Stimulated activated CD8-positive, alpha-beta memory T cell treated with anti-CD3 and anti-CD28 coated beads, Interleukin-12 subunit alpha, Interleukin-12 subunit beta, amount 100 ng/mL, for 4 hours (primary cell): ENCODE measurements at regions not wholly inside any gene's neighbourhood (a gene's known extent, or its start where the extent isn't known, plus 50 kb on each side); places are given as distances from the start of the nearest gene placed in this dataset.

ENCODE experiments used
- DNase-seq: peaks from one replicate; pipeline ENCODE4 v3.0.0-alpha.2; 2020; ENCODE audit warnings: low read depth

DNA sequence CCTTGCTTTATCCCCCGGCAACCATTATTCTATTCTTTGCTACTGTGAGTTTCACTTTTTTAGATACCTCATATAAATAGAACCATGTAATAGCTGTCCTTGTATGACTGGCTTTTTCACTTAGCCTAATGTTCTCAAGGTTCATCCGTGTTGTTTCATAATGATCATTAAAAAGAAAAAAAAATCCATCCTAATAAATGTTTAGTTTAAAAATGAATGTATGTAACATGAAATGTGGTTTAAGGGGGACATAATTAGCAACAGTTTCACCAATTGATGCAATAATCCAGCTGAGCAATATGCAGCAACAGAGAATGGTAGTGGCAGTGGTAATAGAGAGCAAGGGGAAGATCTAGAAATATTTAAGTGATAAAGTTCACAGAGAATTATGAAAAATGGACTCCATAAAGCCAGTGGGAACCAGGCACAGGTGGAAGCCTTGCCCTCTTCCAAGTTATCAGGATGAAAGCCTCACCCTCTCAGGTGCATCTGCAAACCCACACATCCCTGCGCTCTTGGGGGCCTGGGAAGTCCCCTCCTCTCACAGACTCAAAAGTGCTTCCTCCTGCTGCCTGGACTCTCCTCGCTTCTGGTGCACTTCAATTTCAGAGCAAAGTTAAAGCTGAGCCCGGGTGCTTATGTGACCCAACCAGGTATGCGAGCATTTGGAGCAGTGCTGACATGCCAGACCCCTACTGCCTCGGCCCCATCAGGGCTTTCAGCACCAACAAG lies 1403.3 kb upstream of the SLC39A10 start:
- no peak for DNase-seq

DNA sequence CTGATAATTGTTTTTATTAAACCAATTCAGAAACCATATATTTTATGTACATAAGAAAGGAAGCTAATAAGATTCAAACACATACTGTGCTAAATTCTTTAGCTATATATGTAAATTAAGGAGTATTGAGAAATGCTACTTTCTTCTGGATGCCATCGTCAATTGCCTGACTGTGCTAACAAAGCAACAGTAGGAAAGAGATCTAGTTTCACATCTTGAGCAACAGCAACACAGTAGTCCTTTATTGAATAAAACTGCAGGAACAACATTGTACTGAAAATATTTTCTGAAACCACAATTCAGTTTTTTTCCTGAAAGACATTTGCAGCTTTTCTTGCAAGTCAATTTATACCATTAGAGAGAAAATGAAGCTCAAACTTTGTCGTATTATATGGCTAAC lies 1404.9 kb upstream of the SLC39A10 start:
- DNase-seq, result no peak

DNA sequence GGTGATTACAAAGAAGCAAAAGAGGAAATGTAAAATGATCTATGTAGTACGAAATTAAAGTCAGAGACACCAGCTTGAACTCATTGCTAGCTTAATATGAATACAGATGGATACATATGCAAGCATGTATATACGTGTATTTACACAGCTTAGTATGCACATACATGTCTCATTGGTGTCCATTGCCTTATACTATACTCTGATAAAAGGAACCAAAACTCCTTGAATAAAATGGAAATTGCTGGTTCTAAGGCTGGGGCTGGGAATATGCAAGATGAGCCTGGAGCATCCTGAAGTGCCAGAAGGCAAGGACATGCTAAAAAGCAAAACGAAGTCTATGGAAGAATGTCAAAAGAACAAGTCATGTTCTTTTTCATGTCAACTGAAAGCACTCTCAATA lies 1424.4 kb upstream of the SLC39A10 start:
- DNase-seq, result no peak

DNA sequence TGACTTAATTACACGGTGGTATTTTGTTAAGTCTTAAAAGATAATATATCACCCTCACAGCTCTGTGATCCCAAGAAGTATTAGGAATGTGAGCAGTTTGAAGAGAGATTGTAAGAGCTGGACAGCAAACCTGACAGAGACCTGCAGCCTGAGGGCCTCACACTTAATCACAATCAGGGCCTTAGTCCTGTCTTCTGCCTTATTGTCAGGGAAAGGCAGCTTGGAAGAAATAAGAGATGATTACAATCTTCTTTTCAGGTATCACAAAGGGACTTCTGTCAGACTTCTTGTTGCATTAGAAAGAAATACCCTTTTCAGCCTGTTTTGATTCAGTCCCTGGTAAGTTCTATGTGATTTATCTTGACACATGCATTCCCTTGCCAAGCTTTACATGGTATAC lies 1433.8 kb upstream of the SLC39A10 start:
- no peak for DNase-seq

DNA sequence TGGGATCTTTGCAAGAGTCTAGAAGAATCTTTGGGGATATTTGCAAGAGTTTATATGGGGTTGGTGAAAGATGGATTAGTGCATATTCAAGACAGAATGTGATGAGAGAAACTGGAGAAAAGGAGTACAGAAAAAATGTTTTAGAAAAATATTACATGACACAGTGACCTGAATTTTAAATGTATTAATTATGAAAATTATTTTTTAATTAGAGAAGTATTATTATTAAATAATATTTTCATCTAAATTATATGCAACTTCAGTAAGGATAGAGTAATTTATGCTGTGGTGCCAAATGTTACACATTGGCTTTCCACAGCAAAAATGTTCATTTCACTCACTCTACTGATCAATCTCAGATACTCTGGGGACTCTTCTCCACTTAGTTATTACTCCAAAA lies 1442.8 kb upstream of the SLC39A10 start:
- DNase-seq, result no peak

DNA sequence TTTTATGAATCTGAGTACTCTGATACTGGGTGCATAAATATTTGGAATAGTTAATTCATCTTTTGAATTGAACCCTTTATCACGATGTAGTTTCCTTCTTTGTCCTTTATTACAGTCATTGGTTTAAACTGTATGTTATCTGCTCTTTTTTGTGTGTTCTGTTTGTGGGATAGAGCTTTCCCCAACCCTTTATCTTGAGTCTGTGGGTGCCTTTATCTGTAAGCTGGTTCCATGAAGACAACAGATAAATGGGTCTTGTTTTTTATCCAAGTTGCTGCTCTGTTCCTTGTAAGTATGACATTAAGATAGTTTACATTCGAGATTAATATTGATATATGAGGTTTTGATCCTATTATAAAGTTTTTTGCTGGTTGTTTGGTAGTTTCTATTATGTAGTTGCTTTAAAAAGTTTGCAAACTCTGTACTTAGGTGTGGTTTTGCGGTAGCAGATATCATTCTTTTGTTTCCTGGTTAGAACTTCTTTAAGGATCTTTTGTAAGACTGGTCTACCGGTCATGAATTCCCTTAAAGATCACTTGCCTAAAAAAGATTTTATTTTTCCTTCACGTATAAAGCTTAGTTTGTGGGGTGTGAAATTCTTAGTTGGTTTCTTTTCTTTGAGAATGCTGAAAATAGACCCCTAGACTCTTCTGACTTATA lies 1451.3 kb upstream of the SLC39A10 start:
- no peak for DNase-seq

DNA sequence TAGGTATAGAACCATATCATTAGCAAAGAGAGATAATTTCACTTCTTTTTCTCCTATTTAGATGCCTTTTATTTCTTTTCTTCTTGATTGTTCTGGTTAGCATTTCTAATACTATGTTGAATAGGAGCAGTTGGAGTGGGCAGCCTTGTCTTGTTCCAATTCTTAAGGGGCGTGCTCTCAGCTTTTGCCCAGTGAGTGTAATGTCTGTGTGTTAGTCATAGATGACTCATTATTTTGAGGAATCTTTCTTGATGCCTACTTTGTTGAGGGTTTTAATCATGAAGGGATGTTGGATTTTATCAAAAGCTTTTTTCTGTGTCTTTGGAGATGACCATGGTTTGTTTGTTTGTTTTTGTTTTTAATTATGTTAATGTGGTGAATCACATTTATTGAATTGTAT lies 1453.1 kb upstream of the SLC39A10 start:
- DNase-seq, result no peak

DNA sequence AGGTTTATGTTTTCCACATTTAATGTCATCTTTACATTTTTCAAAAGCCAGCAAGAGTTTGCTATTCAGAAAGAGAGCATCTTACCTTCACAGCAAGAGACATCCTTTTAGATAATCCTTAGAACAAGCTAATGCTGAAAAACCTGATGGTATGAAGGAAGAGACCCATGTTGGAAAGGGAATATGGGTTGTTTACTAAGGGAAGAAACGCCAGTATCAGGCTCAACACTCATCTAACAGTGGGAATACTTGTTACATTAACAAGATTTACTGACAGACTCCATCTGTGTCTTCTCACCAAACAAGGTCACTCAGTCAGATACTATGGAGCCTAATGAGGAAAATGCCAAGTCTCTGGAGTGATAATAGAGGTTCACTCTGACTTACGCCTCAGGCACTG lies 1474.1 kb upstream of the SLC39A10 start:
- DNase-seq, result no peak

DNA sequence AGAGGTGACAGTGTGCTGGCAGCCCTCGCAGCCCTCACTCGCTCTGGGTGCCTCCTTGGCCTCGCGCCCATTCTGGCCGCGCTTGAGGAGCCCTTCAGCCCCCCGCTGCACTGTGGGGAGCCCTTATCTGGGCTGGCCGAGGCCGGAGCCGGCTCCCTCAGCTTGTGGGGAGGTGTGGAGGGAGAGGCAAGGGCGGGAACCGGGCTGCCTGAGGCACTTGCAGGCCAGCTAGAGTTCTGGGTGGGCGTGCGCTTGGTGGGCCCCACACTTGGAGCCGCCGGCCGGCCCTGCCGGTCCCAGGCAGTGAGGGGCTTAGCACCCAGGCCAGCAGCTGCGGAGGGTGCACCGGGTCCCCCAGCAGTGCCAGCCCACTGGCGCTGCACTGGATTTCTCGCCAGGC lies 1480.9 kb upstream of the SLC39A10 start:
- no peak for DNase-seq

DNA sequence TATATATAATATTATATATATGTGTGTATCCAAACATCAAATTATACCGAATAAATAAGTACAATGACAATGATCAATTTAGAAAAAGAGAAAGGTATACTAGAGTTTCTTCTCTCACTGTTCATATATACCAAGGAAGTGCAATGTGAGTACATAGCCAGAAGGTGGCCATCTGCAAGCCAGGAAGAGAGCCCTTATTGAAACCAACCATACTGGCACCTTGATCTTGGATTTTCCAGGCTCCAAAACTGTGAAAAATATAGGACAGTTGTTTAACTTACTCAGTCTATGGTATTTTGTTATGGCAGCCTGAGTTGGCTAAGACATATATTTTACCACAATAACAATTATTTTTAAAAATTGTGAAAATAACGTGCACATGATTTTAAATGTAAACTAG lies 1490.2 kb upstream of the SLC39A10 start:
- no peak for DNase-seq

DNA sequence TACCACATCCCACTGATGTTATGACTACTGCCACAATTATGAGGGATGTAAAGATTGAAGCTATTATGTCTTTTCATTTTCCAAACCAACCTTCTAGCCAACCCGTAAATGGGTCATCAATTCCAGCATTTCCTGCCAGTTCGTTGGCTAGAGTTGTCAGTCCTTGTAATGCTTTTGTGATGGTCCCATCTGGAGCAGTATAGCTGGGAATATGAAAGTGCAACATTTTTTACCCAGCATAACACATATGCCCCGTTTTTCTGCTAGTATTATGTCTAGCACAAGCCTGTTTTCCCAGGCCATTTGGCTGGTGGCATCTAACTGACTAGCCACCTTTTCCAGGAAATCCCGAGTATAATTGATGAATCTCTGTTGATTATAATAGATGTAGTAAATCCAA lies 1501.6 kb upstream of the SLC39A10 start:
- DNase-seq, result no peak

DNA sequence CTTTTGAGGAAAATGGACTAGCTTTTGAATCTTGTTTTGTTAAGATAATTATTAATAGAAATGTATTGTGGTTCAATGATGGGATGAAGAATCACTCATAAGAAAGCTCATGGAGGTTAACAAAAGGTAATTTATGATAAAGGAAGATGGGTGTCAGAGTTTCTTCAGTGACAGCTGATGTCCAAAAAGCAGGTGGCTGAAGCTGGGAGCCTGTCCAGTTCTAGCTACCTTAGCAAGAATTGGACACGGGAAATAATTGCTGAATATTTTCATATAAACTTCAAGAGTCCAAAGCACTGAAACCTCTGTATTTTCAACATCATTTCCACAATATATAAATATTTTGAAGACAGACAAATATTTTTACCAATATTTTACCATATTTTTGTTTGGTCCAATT lies 1505.8 kb upstream of the SLC39A10 start:
- DNase-seq, result no peak

DNA sequence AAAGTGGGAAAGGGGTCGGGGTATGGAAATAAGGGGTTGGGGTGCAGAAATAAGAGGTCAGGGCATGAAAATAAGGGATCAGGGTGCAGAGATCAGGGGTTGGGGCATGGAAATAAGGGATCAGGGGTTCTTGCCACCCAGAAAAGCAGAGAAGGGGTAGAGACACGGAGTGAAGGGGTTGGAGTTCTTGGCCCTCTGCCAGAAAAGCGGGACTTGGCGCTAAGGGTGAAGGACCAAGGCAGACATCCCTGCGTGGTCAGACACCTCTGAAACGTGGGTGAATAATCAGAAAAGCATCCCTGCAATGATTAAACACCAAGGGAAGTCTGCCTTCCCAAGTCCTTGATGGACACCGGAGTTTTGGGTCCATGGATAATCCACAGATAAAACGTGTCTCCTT lies 1521.6 kb upstream of the SLC39A10 start:
- no peak for DNase-seq

DNA sequence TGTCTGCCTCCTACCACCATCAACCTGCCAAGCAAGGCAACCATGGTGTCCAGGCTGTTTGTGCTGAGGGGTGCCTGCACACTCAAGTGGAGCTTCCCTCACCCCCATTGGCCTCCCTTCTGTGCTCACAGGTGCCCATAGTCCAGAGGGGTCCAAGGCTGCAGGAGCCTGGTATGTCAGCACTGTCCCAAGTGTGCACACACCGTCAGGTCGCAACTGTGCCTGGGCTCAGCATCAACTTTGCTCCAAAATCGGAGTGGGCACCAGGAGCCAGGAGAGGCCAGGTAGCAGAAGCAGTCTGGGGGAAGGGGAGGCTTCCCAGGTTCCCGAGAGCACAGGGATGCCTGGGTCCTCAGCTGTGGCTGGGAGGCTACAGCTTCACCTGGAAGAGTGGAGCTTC lies 1528.2 kb upstream of the SLC39A10 start:
- no peak for DNase-seq

DNA sequence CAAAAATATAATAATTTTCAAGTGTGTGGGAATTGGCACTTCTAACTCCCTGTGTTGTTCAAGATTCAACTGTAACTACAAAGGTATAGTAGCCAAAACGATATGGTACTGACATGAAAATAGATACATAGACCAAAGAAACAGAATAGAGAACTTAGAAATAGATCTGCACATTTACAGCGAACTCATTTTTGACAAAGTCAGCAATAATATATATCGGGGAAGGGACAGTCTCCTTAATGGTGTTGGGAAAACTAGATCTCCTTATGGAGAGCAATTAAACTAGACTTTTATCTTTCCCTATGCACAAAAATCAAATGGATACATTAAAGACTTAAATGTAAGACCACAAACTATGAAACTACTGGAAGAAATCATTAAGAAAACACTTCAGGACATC lies 1530.6 kb upstream of the SLC39A10 start:
- DNase-seq, result no peak

DNA sequence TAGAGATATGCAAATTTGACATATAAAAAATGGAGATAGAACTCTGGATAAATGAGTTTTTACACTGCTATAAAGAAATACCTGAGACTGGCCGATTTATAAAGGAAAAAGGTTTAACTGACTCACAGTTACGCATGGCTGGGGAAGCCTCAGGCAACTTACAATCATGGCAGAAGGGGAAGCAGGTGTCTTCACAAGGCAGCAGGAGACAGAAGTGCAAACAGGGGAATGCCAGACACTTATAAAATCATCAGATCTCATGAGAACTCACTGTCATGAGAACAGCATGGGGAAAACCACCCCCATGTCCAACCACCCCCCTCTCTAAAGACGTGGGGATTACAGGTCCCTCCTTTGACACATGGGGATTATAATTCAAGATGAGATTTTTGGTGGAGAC lies 1540.2 kb upstream of the SLC39A10 start:
- DNase-seq, result no peak

DNA sequence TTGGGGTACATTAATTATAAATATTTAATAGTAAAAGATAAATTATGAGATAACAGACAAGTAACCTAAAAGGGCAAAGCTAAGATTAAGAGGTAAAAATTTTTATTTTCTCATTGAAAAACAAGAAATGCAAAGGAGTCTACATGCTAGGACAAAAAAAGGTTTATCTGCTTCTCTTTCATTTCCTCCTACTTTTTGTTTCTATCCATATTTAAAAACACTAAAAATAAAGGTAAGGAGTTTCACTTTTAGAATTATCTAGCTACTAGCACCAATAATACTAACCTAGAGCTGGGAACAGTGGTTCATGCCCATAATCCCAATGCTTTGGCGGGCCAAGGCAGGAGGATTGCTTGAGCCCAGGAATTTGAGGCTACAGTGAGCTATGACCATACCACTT lies 1551.7 kb upstream of the SLC39A10 start:
- no peak for DNase-seq

DNA sequence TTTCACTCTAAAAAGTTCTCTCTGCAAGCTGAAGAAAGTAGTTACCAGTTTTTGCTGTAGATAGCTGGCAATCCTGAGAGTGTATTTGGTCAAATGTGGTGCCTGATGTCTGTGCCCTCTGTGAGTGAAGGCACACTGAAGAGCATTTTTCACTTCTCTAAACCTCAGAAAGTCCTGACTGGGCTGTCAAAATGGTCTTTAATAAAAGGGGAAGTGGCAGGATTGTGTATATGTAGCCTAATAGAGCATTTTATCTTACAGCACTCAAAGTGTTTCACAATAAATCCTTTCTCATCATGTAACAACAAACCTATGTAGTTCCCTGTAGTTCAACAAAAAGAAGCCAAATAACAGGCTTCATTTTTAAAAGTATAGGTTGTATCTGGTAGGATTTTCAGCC lies 1552.3 kb upstream of the SLC39A10 start:
- DNase-seq, result no peak

DNA sequence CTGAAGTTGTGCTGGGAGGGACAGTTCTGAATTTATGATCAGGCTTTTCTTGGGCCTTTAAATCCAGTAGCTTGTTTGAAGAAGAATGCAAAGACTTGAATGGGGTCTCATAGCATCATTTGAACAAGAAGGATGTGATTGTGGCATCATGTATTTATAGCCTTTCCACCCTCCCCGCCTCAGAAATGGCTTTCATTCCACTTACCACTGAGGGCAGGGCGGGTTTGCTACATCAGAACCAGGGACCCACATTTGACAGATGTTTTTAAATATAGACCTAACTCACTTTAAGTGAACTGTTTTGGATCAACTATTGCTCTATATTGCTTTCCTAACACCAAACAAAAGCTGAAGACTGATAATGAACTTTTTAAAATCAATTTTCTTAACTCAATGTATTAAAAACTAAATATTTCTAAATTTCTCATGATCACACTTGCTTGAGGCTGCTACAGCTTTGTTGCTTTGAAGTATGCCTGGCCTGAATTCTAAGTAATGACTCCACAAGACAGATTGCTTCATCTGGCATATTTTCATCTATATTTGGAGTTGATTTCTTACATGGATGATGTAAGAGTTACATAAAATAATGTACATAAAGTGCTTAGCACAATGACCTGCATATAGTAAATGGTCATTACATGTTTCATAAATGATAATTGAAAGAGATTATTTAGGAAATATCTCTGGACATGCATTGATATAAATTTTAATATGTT lies 1552.9 kb upstream of the SLC39A10 start:
- no peak for DNase-seq

DNA sequence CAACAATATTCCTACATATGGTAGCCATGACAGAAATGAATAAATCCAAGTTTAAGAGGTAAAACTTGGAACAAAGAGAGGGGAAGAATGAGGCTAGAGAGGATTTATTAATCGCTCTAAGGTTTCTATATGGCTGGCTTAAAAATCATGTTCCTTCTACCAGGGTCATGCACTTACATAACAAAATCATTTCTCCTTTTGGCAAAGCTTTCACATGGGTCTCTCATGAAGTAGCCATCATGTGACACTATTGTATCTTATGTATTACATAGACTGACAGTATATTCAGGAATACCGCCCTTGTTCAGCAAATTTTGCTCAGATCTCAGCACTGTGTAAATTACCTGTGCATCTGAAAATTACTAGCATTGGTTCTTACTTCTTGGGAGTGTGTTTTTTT lies 1554.5 kb upstream of the SLC39A10 start:
- no peak for DNase-seq

DNA sequence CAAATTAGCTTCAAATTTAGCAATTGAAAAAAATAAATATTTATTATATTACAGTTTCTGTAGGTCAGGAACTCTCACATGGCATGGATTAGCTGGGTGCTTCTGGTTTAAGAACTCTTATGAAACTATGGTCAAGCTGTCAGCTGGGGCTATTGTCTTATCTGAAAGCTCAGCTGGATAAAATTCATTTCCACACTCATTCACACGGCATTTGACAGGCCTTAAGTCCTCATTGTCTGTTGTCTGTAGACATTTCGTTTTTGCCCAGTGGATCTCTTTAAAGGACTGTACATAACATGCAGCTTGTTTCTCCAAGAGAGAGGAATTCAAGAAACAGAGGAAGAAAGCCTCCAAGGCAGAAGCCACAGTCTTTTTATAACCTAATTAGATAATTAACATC lies 1556.8 kb upstream of the SLC39A10 start:
- no peak for DNase-seq

DNA sequence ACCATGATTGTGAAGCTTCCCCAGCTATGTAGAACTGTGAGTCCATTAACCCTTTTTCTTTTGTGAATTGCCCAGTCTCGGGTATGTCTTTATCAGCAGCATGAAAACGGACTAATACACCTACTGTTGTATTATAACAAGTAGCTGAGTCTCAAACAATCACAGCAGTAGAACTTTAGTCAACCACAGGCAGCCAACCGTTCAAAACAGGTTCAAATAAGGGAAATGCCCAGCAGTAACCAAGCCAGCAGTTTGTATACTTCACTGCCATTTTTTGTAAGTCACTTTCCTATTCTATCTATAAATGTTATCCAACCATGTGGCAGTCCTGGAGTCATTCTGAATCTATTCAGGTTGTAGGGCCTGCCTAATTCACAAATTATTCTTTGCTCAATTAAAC lies 1560.6 kb upstream of the SLC39A10 start:
- no peak for DNase-seq

DNA sequence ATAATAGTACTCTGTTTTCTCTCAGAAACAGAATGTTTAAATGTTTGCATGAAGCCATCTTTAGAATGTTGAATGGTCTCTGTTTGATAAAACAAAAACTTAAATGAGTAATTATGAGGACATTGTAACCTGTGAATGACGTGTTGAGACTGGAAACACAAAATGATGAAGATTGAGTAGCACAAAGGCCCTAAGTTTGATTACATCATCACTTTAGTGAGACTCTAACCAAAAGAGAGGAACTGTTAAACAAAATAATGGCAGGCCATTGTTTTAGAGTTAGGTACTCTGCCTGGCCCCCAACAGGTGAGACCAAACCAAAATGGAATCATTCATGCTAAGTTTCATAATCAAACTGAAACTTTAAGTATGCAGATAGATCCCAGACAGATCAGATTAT lies 1561.7 kb upstream of the SLC39A10 start:
- DNase-seq, result no peak
